GM18511 (cell line): ENCODE measurements at regions not wholly inside any gene's neighbourhood (a gene's known extent, or its start where the extent isn't known, plus 50 kb on each side); places are given as distances from the start of the nearest gene placed in this dataset.

ENCODE experiments used
- ATAC-seq: cut with Tn5 transposase; IDR thresholded peaks from one replicate; pipeline ENCODE4 v1.9.1; 2021; ENCODE audit warnings: mild to moderate bottlenecking, moderate library complexity; ENCODE audit not compliant: unreplicated experiment

- ATAC-seq, result no peak
Measured at GRCh38 chr14:101098641-101099040, 195.1 kb upstream of the RTL1 start.

- no peak for ATAC-seq
Measured at GRCh38 chr14:101101456-101102056, 198.0 kb upstream of the RTL1 start.

- ATAC-seq, result no peak
Measured at GRCh38 chr14:101102875-101103274, 199.4 kb upstream of the RTL1 start.

DNA sequence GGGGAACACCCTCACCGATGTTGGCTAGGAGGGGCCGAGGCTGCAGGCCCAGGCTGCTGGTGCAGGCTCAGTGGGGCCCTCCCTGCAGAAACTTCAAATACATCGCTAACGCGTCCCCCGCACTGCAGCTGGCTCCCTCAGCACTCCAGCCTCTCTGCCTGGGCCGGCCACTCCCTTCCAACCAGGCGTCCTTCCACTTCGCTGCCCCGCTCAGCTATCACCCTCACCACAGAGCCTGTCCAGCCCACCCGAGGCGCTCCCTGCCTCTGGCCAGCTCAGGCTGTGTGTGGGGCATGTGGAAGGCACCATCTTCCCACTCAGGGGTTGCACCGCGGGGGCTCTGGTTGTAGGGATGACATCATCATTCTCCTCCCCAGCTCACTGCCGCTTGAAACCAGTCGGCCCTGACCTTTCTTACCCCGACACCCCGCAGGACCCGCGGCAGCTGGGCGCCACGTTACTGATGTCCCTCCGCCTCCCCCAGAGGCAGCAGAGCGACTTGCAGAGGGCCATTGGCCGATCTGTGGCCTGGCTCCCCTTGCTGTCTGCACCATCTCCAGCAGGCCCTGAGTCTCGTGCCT, 199.9 kb upstream of the RTL1 start:
- no peak for ATAC-seq

DNA sequence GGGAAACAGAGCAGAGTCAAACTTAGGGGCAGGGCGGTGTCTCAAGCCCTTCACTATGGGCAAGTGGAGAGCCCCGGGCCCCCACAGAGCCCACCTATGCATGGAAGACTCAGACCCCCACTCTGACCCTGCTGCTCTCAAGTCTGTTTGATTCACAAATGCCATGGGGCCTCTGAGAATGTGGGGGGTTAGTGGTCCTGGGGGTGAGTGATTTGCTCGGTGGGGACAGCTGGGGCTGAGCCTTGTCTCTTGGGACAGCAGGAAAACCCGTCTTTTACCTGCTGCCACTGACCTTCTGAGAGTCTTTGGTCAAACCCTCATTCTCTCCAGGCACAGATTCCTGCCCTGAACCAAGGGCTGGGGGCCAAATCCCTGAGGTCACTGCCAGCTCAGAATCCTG, 201.0 kb upstream of the RTL1 start:
- no peak for ATAC-seq

DNA sequence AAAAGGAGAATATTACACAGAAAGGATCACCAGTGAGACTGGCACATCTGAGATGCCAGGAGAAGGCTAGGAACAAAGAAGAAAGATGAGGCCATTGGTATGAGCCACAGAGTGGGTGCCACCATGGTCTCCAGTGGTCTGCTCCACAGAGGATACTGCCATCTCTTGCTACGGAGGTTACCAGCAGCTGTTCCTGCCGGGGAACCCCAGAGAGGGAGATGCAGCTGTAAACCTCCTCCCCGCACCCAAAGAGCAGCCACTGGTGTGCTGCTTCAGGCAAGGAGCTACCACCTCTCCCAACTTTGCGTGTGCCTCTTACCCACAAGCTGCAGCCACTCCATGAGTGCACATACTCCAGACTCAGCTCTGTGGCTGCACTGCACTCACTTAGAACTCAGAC, 201.5 kb upstream of the RTL1 start:
- no peak for ATAC-seq

DNA sequence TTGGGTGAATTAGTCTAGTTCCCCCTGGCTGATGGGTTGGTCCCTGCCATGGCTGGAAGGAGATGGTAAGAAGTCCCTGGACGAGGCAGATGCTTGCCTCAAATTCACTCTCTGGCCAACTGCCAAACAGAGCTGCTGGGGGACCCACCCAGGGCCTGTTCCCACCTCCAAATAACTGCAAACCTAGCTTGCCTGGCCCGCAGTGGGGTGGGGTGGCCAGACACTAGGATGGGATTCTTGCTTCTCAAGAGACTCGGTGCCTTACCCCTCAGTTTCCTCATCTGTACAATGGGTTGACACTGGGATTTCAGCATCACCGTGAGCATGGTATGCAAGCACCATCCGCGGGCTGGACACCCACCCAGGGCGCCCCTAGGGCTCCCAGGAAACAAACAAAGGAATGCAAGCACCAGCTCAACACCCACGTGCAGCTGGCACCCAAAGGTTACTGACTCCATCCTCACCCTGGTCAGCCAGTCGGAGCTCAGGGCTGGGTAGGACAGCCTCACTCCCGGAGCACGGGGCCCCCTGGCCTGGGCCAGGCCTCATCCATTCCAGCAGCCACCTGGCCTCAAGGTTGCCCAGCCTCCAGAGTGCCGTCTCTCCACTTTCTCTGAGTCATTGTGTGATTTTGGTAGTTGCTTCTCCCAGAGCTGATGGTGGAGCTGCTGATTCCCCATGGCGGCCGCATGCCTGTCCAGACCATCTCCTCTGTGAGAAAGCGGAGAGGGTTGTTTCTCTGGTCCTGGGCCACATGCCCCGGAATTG, 205.2 kb upstream of the RTL1 start:
- ATAC-seq, result no peak

DNA sequence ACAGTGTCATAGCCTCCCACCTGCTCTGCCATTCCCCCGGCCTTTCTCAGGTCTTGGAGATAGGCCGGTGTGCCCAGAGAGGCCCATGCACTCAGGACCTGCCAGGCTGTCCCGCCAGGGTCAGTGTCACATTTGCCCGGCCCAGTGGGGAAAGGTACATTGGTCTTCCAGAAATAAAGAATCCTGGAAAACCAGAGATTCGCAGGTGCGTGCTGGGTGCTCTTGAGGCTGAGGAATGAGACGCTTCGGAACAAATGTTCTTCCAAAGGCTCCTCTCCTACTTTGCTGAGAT, 205.8 kb upstream of the RTL1 start:
- ATAC-seq, result no peak

DNA sequence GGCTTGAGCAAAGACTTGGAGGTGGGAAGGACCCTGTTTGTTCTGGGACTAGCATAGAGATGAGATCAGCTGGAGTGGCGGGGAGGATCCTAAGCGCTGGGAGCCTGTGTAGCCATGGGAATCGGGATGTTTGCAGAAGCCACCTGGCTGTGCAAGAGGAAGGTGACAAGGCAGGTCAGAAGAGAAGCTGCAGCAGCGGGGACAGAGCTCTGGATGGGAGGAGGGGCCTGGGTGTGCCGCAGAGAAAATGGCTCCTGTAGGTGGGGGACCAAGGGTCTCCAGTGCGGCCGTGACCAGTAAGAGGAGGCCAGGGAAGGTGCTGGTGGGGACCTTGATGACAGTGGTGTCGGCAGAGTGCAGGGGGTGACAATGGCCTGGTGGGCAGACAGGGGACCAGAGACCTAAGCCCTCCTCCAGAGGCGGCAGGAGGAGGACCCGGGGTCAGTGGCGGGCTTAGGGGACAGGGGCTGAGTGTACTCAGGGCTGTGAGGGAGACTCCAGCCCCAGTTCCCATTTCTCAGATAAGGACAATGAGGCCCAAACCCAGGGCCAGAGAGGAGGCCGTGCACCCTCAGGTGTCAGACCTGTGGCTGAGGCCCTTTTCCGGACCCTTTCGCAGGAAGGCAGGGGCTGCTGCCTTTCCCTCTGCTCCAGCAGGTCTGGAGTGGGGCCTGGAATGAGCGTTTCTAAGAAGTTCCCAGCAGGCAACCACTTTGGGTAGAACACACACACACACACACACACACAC, 206.6 kb upstream of the RTL1 start:
- no peak for ATAC-seq

DNA sequence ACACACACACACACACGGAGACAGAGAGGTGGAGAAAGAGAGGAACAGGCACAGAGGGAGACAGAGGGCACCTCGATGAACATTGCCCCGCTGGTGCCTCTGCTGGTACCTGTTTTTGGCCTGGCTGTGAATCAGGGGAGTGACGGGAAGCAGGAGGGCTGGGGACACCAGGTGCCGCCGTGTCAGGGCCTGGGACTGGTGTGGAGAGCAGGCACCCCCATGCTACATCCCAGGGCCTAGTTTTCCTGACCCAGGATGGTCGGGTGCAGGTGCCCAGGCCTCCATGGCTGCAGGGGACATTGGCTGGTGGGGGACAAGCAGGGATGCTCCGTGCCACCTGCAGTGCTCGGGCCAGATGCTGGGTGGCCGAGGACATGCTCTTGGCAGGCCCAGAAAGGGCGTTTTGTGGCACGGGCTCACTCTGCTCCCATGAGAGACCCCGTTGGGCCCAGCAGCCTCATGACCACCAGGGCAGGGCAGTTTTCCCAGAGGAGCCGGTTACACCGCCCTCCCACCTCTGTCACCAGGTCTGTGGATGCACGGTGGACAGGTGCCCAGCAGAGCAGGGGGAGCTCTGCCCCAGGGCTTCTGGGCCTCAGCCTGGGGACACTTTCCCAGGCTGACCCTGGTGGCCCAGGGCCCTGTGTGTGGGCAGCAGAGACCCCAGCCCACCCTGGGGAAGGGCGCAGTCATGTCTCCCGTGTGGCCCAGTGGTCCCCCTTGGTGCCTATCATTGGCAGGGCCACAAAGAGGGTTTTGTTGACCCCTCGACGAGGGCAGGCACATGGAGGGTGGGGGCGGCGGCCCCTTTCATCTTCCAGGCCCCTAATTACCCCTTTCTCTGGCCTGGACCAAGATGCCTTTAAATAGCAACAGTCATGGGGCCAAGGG, 207.5 kb upstream of the RTL1 start:
- no peak for ATAC-seq

DNA sequence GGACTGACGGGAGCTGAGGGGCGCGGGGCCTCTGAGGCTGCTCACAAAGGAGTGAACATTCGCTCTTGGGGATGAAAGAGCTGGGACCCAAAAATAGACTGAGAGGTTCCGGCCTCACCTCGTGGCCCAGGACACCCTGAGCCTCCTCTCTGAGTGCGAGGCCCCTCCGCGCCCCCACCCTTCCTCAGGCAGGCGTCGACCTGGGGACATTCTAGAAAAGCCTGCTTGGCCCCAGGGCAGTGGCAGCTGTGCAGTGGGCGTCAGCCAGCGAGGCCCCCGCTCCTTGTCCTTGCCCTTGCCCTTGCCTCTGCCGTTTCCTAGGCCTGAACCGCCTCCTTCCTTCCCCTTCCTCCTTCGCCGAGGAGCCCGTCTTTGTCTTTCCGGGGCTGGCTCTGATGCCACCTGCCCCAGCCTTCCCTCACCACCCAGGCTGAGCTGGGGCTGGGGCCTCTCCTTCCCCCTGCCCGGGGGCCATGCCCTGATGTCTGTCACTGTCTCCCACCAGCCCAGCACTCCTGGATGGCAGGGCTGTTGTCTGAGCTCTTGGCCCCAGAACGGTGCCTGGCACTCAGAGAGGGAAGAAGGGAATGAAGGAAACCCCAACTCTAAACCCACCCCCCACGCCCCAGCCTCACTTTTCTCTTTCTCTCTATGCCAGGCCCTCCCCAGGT, 208.2 kb upstream of the RTL1 start:
- ATAC-seq, result no peak

GRCh38 chr14:101112351-101113107, 209.0 kb upstream of the RTL1 start:
- ATAC-seq, result no peak

GRCh38 chr14:101113108-101113612, 209.6 kb upstream of the RTL1 start:
- ATAC-seq, result no peak

DNA sequence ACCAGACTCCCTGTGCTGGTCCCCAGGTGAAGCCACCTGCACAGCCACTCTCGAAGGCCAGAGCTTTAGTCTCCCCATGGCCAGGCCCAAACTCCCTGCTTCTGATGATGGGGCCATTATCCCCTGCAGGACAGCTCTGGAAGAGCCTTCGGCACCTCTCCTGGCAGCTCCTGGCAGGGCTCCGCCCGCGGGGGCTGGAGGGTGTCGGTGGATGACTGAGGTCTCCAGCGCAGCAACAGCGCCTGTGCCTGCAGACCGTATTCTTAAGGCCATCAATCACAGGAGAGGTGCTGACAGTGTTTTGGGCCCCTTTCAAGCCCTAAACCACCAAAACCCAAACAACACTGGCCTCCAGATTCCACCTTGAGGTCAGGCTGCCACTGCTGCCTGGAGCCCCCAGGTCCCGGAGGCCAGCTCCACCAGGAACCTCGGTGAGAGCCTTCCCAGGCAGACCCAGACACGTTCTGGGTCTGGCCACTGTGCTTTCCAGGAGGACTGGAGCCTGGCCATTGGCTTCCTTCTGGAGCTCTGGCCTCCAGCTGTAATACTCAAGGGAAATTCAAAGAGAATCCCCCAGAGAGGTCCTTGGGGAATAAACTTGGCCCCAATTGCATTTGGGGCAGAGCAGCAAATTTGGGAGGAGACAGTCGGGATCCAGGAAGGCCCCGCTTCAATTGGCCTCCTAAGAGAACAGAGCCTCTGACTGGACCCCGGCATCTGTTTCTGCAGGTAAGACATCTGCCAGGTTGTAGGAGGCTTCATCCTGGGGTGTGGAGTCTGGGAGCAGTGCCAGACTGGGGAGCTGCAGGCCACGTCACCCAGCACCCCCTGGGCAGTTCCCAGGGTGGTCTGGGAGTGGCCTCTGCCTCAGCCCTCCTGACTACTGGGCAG, 210.6 kb upstream of the RTL1 start:
- no peak for ATAC-seq

GRCh38 chr14:101114726-101115515, 211.4 kb upstream of the RTL1 start:
- no peak for ATAC-seq

- no peak for ATAC-seq
Measured at GRCh38 chr14:101115652-101116051, 212.1 kb upstream of the RTL1 start.

GRCh38 chr14:101116065-101116464, 212.5 kb upstream of the RTL1 start:
- ATAC-seq, result no peak
